Medulla oblongata (tissue), 1 donor: ENCODE measurements at regions not wholly inside any gene's neighbourhood (a gene's known extent, or its start where the extent isn't known, plus 50 kb on each side); places are given as distances from the start of the nearest gene placed in this dataset.
"Not testable (repeated sequence)": the region's sequence is repeated elsewhere in the genome, so short reads cannot be mapped to it uniquely, and the experiment has no call there.

Experiments used
- DNase-seq: peaks from one replicate; pipeline ENCODE4 v3.0.0-alpha.2; 2015; ENCODE audit errors: extremely low spot score

DNA sequence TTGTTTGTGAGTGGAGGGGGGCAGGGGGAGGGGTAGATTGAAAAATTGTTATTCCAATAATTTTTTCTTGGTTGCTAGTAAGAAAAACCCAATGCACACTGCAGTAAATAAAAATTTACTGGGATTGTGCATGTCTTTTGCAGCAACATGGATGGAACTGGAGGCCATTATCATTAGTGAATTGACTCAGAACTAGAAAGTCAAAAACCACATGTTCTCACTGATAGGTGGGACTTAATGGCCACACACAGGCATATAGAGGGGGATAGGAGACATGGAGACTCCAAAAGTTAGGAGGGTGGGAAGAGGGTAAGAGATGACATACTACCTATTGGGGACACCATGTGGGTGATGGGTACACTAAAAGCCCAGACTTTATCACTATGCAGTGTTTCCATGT, 67.2 kb downstream of the BUB3 start:
- DNase-seq, result no peak

- DNase-seq, result no peak
These were observed 68.6 kb downstream of the BUB3 start for GRCh38 chr10:123222832-123223231.

GRCh38 chr10:123227706-123228105, 73.5 kb downstream of the BUB3 start:
- no peak for DNase-seq

DNA sequence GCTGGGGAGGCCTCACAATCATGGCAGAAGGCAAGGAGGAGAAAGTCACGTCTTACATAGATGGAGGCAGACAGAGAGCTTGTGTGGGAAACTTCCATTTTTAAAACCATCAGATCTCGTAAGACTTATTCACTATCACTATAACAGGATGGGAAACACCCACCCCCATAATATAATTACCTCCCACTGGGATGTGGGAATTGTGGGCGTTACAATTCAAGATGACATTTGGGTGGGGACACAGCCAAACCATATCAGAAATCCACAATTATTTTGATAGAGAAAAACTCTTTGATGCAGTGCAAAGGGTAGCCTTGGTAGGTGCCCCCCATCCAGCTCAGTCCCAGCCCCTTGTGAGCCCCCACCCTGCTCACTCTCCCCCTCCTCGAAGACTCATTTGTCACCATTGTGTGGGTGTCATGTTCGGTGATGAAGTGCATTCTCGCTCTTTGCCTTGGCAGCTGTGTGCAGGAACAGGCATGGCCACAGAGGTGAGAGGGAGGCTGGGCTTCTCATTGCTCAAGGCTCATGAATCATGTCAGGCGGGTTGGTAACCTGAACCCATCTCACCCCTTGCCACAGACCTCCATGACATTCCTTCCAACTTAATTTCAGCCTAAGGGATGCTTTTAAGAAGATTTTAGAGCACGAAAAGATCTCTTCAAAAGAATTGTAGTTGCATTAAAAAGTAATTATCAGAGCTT, 75.9 kb downstream of the BUB3 start:
- DNase-seq, result no peak

DNA sequence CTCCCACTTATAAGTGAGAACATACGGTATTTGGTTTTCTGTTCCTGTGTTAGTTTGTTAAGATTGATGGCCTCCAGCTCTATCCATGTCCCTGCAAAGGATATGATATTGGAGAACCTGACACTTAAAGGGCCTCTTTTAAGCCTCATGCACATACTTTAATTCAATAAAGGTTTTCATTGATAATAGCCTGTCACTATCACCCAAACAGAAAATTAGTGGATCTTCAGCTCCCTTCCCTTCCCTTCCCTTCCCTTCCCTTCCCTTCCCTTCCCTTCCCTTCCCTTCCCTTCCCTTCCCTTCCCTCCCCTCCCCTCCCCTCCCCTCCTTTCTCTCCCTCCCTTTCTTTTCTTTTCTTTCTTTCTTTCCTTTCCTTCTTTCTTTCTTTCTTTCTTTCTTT, 78.7 kb downstream of the BUB3 start:
- DNase-seq, result not testable (repeated sequence)

- DNase-seq, result not testable (repeated sequence)
These were observed 80.8 kb downstream of the BUB3 start for GRCh38 chr10:123235014-123235413.

DNA sequence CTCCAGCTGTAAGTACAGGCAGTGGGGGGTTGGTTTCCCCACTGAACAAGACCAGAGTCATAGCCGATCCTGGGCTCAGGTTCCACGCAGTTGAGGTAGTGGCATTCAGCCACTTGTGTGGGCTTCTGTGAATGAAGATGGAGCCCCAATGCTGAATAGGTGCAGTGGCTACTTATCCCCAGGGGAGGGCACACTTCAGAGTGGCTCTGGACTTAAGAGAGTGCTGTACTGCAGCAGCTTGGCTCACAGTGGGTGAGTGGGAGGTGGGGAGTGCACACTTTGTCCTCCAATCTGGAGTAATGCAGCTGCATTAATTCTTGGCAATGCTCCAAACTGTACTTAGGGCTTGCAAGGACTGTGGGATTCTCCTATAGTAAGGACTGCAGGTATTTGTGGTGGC, 81.9 kb downstream of the BUB3 start:
- DNase-seq, result no peak

DNA sequence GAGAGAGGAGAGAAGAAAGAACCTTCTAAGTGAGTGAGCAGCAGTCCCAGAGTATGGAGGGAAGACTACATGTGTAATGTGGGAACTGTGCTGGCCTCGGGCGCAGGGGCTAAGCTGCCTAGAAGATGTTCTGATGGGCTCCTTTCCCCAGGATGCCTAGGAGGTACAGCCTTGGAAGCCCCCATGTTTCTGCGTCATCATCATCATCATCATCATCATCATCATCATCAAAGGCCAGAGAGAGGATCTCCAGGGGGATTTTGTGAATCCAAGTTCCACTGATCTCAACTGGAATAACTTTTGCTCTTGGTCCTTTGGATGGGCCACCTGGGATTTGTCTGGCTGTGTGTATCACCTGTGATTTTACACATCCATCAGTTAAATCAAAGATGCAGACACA, 86.0 kb downstream of the BUB3 start:
- DNase-seq, result no peak

GRCh38 chr10:123240776-123241175, 86.6 kb downstream of the BUB3 start:
- no peak for DNase-seq

GRCh38 chr10:123241391-123242141, 87.4 kb downstream of the BUB3 start:
- DNase-seq, result no peak

DNA sequence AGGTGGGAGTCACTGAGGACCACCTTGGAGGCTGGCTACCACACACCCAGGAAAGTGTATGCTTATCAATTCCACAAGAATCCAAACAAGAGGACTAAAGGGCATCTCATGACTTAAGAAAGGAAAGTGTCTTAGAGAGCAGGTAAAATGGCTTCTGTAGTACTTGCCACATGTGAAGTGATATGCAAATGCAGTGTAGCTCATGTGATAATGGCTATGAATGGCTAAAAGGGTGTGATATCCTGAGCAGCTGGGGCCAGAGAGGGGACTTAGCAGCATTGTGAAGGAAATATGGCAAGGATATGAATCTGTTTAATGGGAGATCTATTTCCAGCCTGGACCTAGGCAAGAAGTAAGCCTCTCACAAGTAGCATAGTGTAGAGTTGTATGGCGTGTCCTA, 90.5 kb downstream of the BUB3 start:
- DNase-seq, result no peak

- no peak for DNase-seq
These were observed 91.1 kb downstream of the BUB3 start for GRCh38 chr10:123245264-123245663.

DNA sequence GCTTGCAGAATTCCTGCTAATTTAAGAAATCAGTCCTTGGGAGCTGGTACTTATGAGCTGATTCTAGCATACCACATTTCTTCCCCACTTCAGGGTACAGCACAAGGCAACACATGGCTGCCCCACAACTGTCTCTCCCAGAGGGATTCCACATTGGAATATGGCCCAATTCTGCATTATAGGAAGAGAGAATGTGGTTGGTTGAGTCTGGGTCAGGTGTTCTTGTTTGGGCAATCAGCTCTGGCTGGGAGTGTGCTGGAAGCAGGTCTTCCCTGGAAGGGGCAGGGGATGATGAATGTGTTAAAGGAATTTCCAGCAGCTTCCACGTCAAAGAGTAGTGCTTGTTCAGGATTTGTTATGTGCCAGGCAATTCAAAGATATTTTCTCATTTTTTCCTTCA, 95.7 kb downstream of the BUB3 start:
- no peak for DNase-seq

- DNase-seq, result no peak
These were observed 96.4 kb downstream of the BUB3 start for GRCh38 chr10:123250640-123251039.

GRCh38 chr10:123252779-123253178, 98.6 kb downstream of the BUB3 start:
- no peak for DNase-seq

DNA sequence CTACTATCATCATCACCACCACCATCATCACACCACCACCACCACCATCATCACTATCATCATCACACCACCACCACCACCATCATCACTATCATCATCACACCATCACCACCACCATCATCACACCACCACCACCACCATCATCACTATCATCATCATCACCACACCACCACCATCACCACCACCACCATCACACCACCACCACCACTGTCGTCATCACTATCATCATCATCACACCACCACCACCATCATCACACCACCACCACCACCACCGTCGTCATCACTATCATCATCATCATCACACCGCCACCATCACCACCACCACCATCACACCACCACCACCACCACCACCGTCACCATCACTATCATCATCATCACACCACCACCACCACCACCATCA, 100.1 kb downstream of the BUB3 start:
- DNase-seq, result not testable (repeated sequence)

DNA sequence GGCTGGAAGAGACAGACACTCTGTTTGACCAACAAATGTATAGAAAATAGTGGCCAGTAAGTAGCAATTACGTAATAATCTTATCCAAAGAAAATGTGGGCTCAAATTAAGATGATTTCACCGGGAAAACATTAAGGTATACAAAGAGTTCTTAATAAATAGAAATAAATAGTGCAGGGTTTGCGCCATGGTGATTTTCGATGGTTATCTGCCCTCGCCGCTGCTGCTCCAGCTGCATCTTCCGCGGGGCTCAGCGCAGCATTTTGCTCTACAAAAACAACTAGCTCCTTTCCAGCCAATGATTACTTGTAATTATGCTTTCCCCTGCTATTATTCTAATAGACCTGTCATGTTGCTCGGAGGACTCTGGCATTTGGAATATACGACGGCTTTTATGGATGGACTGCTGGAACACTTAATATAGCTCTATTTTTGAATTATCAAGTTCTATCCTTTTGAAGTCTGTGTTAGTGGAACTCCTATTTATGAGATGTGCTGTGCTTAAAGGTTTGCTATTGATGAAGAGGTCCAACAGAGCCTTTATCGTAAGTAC, 103.8 kb downstream of the BUB3 start:
- no peak for DNase-seq

GRCh38 chr10:123259081-123259480, 104.9 kb downstream of the BUB3 start:
- no peak for DNase-seq

DNA sequence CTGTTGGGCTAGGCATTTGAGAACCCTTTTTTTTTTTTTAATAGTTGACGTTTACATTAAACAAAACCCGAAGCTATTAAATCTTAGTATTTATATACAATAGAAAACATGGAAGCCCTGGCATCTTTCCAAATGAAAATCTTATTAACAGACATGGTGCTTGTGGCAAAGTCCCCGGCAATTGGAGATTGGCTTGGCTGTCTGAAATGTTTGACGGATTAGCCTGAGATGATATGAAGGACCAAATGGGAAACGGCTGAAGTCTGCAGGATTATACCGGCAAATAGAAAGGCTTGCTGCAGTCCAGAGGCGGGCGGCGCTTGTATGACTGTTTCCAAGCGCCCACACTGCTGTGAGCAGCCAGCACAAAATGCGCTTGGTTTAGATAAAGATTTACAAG, 105.6 kb downstream of the BUB3 start:
- no peak for DNase-seq

GRCh38 chr10:123262456-123262855, 108.3 kb downstream of the BUB3 start:
- no peak for DNase-seq

- no peak for DNase-seq
These were observed 112.8 kb downstream of the BUB3 start for GRCh38 chr10:123266971-123267370.

GRCh38 chr10:123269017-123269552, 114.9 kb downstream of the BUB3 start:
- DNase-seq, result no peak

GRCh38 chr10:123269675-123270074, 115.5 kb downstream of the BUB3 start:
- DNase-seq, result no peak
